Sigmoid colon (tissue), 4 donors: ENCODE measurements at regions not wholly inside any gene's neighbourhood (a gene's known extent, or its start where the extent isn't known, plus 50 kb on each side); places are given as distances from the start of the nearest gene placed in this dataset.

Source experiments
- CTCF ChIP-seq, 4 experiments: fragments of 450-650 bp in 3 of 4; fragments of 200-600 bp in 1 of 4; IDR thresholded peaks; one replicate each; pipeline ENCODE4 v1.5.1; 2016 to 2019; ENCODE audit warnings: antibody characterized with exemption in 4 of 4, mild to moderate bottlenecking in 3 of 4, moderate library complexity in 2 of 4
- POLR2A ChIP-seq, 2 donors: fragments of 450-650 bp; IDR thresholded peaks; one replicate each; pipeline ENCODE4 v1.6.1; 2016; ENCODE audit warnings: antibody characterized with exemption in 2 of 2, mild to moderate bottlenecking in 2 of 2, moderate library complexity in 2 of 2
- POLR2AphosphoS5 ChIP-seq, 4 donors: sonication (generic); formaldehyde crosslinking; IDR thresholded peaks; one replicate each; pipeline ENCODE4 v1.6.1; 2017; ENCODE audit warnings: antibody characterized with exemption in 4 of 4

GRCh38 chr15:39399600-39399999, 181.3 kb upstream of the THBS1 start:
- TF ChIP-seq CTCF (IDR thresholded peaks at IDR 0.05) (no peak), POLR2AphosphoS5 (IDR thresholded peaks at IDR 0.05) (no peak), POLR2A (IDR thresholded peaks at IDR 0.05) (no peak)
